Stomach (tissue), 4 donors: ENCODE measurements at regions not wholly inside any gene's neighbourhood (a gene's known extent, or its start where the extent isn't known, plus 50 kb on each side); places are given as distances from the start of the nearest gene placed in this dataset.

Experiments
- POLR2A ChIP-seq, 4 donors: fragments of 450-650 bp; IDR thresholded peaks; one replicate each; pipeline ENCODE4 v1.6.1; 2016; ENCODE audit warnings: antibody characterized with exemption in 4 of 4, control low read depth in 2 of 4, mild to moderate bottlenecking in 1 of 4, moderate library complexity in 1 of 4
- TF ChIP-seq, protein P1 (sequence below), 7 experiments: fragments of 450-650 bp in 4 of 7; fragments of 200-600 bp in 3 of 7; sonication (generic) in 3 of 7; IDR thresholded peaks; one replicate each; pipeline ENCODE4 v1.5.1; 2016 to 2019; ENCODE audit warnings: antibody characterized with exemption in 7 of 7, control low read depth in 2 of 7, mild to moderate bottlenecking in 1 of 7

DNA sequence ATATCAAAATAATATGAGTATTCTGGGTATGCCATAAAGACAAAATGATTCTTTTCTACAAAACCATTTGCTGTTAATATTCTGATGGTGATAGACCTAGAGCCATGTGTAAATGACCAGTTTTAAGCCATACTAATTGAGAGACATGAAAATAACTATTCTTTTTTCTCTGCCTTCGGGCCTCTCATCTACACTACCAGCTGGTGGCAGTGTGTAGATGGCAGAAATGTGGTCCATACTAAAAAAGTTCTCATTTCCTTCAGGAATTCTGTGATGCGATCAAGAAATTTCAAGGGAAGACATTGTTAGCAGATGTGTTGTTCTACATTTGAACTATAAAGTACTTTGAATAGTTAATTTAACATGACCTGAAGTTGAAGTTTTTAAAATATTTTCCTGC is 485.2 kb downstream of the TRIB2 start:
- TF ChIP-seq POLR2A (IDR thresholded peaks at IDR 0.05) = no peak
- TF ChIP-seq, protein P1, sequence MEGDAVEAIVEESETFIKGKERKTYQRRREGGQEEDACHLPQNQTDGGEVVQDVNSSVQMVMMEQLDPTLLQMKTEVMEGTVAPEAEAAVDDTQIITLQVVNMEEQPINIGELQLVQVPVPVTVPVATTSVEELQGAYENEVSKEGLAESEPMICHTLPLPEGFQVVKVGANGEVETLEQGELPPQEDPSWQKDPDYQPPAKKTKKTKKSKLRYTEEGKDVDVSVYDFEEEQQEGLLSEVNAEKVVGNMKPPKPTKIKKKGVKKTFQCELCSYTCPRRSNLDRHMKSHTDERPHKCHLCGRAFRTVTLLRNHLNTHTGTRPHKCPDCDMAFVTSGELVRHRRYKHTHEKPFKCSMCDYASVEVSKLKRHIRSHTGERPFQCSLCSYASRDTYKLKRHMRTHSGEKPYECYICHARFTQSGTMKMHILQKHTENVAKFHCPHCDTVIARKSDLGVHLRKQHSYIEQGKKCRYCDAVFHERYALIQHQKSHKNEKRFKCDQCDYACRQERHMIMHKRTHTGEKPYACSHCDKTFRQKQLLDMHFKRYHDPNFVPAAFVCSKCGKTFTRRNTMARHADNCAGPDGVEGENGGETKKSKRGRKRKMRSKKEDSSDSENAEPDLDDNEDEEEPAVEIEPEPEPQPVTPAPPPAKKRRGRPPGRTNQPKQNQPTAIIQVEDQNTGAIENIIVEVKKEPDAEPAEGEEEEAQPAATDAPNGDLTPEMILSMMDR (IDR thresholded peaks at IDR 0.05) = peak in 1 of 7 experiments; percentile 15
